Hepatocyte (in vitro differentiated cells): ENCODE measurements at regions not wholly inside any gene's neighbourhood (a gene's known extent, or its start where the extent isn't known, plus 50 kb on each side); places are given as distances from the start of the nearest gene placed in this dataset.
"Not testable (repeated sequence)": the region's sequence is repeated elsewhere in the genome, so short reads cannot be mapped to it uniquely, and the experiment has no call there.

Source experiments
- CTCF ChIP-seq: fragments of 200-600 bp; sonication (generic); IDR thresholded peaks from 2 replicates; pipeline ENCODE4 v1.5.1; 2016; ENCODE audit warnings: antibody characterized with exemption, mild to moderate bottlenecking; ENCODE audit not compliant: poor library complexity
- EZH2 ChIP-seq: fragments of 200-600 bp; sonication (generic); IDR thresholded peaks from 2 replicates; pipeline ENCODE4 v1.6.1; 2016; ENCODE audit warnings: antibody characterized with exemption, mild to moderate bottlenecking, borderline replicate concordance

- not testable (repeated sequence) for TF ChIP-seq CTCF, EZH2
Observed at GRCh38 chr6:12549445-12549844, 167.1 kb upstream of the PHACTR1 start.
